ENCODE measurements at regions not wholly inside any gene's neighbourhood (a gene's known extent, or its start where the extent isn't known, plus 50 kb on each side); places are given as distances from the start of the nearest gene placed in this dataset.

DNA sequence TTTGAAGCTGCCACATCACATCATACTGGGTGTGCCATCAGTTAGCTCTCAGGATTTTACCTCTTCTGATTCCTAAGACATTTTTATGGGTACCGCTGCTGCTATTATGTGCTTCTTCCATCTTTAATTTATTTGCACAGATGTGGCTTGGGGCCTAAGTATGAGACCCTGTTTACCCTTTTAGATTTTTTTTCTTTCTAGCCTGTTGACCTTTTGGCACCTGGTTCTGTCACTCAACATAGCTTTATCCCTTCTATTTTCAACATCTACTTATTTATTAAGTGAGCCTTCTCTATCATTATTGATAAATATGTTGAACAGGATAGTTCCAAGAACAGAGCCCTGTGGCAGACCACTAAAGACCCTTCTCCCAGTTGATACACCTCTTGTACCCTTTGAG is 57.0 kb downstream of the TET3 start:
- H3K9me3 ChIP-seq, result no peaks in the 10 kb centered on the region
- DNase-seq, result no peak
- no peak overlapping the region for H3K4me3 ChIP-seq
- H3K4me1 ChIP-seq, result peaks cover 13 to 19% (median 13%) of the 10 kb centered on the region in 3 donors
- no peak overlapping the region for H3K27ac ChIP-seq
- peaks cover 0 to 15% (median 6%) of the 10 kb centered on the region in 3 donors for H3K36me3 ChIP-seq
- no peak for TF ChIP-seq POLR2A (IDR thresholded peaks at IDR 0.05)
- TF ChIP-seq, protein P1, sequence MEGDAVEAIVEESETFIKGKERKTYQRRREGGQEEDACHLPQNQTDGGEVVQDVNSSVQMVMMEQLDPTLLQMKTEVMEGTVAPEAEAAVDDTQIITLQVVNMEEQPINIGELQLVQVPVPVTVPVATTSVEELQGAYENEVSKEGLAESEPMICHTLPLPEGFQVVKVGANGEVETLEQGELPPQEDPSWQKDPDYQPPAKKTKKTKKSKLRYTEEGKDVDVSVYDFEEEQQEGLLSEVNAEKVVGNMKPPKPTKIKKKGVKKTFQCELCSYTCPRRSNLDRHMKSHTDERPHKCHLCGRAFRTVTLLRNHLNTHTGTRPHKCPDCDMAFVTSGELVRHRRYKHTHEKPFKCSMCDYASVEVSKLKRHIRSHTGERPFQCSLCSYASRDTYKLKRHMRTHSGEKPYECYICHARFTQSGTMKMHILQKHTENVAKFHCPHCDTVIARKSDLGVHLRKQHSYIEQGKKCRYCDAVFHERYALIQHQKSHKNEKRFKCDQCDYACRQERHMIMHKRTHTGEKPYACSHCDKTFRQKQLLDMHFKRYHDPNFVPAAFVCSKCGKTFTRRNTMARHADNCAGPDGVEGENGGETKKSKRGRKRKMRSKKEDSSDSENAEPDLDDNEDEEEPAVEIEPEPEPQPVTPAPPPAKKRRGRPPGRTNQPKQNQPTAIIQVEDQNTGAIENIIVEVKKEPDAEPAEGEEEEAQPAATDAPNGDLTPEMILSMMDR (IDR thresholded peaks at IDR 0.05), result no peak
- WGBS, 2 donors, result 97 to 100% methylated on average over 1 of the region's 1 CpG
- intact Hi-C loops (cut with DNase I), result no loop called here
- H3K27me3 ChIP-seq, result no peaks in the 10 kb centered on the region

GRCh38 chr2:74042606-74043005 is 57.9 kb downstream of the TET3 start:
- 80 to 97% methylated on average over 3 of the region's 3 CpGs for WGBS, 2 donors
- H3K4me1 ChIP-seq, result peaks cover 4 to 12% (median 4%) of the 10 kb centered on the region in 3 donors
- peaks cover 0 to 24% (median 15%) of the 10 kb centered on the region in 3 donors for H3K36me3 ChIP-seq
- no peaks in the 10 kb centered on the region for H3K9me3 ChIP-seq
- no peak for TF ChIP-seq POLR2A (IDR thresholded peaks at IDR 0.05)
- TF ChIP-seq, protein P1 (IDR thresholded peaks at IDR 0.05), result no peak
- H3K27ac ChIP-seq, result no peak overlapping the region
- no peak for DNase-seq
- H3K27me3 ChIP-seq, result no peaks in the 10 kb centered on the region
- intact Hi-C loops (cut with DNase I), result no loop called here
- no peak overlapping the region for H3K4me3 ChIP-seq

DNA sequence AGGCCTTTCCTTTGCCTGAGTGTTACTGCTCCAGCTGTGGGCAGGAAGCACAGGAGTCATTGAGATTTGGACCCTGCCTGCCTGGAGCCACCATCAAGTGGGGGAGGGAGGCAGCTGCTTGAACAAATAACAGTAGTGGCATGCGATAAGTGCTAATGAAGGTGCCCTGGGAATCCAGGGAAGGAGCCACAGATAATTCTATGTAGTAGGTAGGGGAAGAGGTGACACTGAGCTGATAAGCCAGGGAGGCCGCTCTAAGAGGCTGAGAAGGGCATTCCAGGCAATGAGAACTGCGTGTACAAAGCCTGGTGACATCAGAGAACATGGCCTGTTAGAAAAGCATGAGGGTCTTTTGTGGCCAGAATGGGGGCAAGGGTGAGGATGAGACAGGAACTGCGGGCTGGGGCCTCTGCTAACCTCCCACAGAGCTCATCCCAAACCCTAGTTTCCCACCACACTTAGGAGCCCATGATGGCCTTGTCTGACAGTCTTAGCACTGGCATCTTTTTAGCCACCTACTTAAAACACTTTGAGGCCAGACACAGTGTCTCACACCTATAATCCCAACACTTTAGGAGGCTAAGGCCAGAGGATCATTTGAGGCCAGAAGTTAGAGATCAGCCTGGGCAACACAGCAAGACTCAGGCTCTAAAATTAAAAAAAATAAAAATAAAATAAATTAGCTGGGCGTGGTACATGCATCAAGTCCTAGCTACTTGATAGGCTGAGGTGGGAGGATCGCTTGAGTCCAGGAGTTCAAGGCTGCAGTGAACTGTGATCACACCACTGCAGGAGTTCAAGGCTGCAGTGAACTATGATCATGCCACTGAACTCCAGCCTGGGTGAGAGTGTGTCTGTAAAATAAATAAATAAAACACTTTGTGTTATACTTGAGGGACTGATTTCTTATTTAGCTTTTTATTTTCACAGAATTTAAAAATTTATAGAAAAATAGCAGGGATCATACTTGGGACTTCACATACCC is 58.9 kb downstream of the TET3 start:
- Histone ChIP-seq H3K4me1 (peaks cover 0 to 21% (median 8%) of the 10 kb centered on the region in 3 donors), H3K36me3 (peaks cover 0 to 34% (median 15%) of the 10 kb centered on the region in 3 donors), H3K27me3 (no peaks in the 10 kb centered on the region), H3K9me3 (no peaks in the 10 kb centered on the region), H3K27ac (peak overlapping the region in 1 of 4 donors; percentile 6), H3K4me3 (no peak overlapping the region)
- DNase-seq, result no peak
- 91 to 96% methylated on average over 6 of the region's 6 CpGs for WGBS, 2 donors
- TF ChIP-seq, protein P1 (IDR thresholded peaks at IDR 0.05), result no peak
- TF ChIP-seq POLR2A (IDR thresholded peaks at IDR 0.05), result no peak
- intact Hi-C loops (cut with DNase I), result no loop called here

DNA sequence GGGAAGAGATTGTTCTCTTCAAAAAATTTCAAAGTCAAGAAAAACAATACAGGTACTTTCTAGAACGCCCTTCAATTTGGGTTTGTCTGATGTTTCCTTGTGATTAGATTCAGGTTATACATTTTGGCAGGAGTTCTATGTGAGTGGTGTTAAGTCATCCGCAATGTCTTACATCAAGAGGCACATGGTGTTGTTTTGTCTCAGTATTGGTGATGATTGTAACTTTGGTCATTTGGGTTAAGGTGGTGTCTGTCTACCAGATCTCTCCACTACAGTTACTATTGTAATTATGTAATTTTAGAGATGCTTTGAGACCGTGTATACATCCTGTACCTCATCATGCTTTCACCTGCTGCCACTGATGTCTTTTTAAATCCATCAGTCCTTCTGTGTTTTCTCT is 60.3 kb downstream of the TET3 start:
- Histone ChIP-seq H3K27me3 (no peaks in the 10 kb centered on the region), H3K4me1 (peaks cover 0 to 33% (median 12%) of the 10 kb centered on the region in 3 donors), H3K9me3 (no peaks in the 10 kb centered on the region), H3K4me3 (no peak overlapping the region), H3K27ac (peak overlapping the region in 1 of 4 donors; percentile 30), H3K36me3 (peaks cover 0 to 36% (median 15%) of the 10 kb centered on the region in 3 donors)
- no peak for DNase-seq
- 90 to 91% methylated on average over 3 of the region's 3 CpGs for WGBS, 2 donors
- intact Hi-C loops (cut with DNase I), result no loop called here
- TF ChIP-seq, protein P1 (IDR thresholded peaks at IDR 0.05), result no peak
- no peak for TF ChIP-seq POLR2A (IDR thresholded peaks at IDR 0.05)

DNA sequence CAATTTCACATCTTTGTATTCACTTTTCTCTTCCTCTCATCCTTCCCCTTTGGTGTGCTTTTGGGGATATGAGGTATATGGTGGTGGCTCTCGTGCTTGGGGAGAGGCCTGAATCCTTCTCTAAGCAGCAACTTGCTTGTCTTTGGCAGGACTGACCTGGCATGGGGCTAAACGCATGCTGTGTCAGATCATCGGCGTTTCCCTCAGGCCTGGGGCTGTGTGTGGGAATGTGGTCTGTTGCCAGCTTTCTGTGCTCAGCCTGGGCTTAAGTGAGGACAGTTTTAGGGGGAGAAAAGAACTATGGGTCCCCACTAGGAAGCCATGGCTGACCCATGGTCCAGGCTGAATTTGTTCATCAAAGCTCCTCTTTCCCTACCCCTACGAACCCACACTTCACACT is 60.7 kb downstream of the TET3 start:
- no peak for TF ChIP-seq POLR2A (IDR thresholded peaks at IDR 0.05)
- TF ChIP-seq, protein P1 (IDR thresholded peaks at IDR 0.05), result no peak
- Histone ChIP-seq H3K4me3 (no peak overlapping the region), H3K27ac (peak overlapping the region in 1 of 4 donors; percentile 30), H3K27me3 (no peaks in the 10 kb centered on the region), H3K4me1 (peaks cover 0 to 33% (median 12%) of the 10 kb centered on the region in 3 donors), H3K36me3 (peaks cover 0 to 36% (median 15%) of the 10 kb centered on the region in 3 donors), H3K9me3 (no peaks in the 10 kb centered on the region)
- DNase-seq, result no peak
- WGBS, 2 donors, result 29 to 30% methylated on average over 4 of the region's 5 CpGs
- intact Hi-C loops (cut with DNase I), result no loop called here

All from esophagus squamous epithelium (tissue), 5 donors.